ENCODE measurements at regions not wholly inside any gene's neighbourhood (a gene's known extent, or its start where the extent isn't known, plus 50 kb on each side); places are given as distances from the start of the nearest gene placed in this dataset.

DNA sequence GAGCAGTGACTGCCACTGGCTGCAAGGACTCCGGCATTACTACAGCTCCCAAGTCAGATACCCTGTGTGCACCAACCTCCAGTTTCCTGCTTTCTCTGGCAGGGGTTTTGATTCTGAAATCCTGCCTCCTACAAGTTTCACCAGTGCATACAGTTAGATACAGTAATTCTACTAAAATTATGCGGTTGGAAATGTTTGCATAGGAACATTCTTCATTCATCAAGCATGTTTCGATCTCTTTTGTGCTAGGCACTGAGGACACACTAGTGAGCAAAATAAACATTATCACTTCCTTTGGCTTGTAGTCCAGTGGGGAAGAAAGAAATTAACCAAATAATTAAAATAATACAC, 152.2 kb downstream of the TMEM167A start:
- Mint-ChIP-seq H3K9me3 (ENCODE audit: low read depth) (no peaks in the 10 kb centered on the region), H3K27me3 (ENCODE audit: low read depth) (no peaks in the 10 kb centered on the region), H3K27ac (ENCODE audit: unreplicated experiment) (no peak overlapping the region), H3K36me3 (ENCODE audit: low read depth) (no peaks in the 10 kb centered on the region), H3K4me3 (ENCODE audit: unreplicated experiment) (no peak overlapping the region), H3K4me1 (ENCODE audit: low read depth) (peaks cover 14% of the 10 kb centered on the region)
- DNase-seq (ENCODE audit: low spot score): no peak
- TF ChIP-seq, protein P1, sequence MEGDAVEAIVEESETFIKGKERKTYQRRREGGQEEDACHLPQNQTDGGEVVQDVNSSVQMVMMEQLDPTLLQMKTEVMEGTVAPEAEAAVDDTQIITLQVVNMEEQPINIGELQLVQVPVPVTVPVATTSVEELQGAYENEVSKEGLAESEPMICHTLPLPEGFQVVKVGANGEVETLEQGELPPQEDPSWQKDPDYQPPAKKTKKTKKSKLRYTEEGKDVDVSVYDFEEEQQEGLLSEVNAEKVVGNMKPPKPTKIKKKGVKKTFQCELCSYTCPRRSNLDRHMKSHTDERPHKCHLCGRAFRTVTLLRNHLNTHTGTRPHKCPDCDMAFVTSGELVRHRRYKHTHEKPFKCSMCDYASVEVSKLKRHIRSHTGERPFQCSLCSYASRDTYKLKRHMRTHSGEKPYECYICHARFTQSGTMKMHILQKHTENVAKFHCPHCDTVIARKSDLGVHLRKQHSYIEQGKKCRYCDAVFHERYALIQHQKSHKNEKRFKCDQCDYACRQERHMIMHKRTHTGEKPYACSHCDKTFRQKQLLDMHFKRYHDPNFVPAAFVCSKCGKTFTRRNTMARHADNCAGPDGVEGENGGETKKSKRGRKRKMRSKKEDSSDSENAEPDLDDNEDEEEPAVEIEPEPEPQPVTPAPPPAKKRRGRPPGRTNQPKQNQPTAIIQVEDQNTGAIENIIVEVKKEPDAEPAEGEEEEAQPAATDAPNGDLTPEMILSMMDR (IDR thresholded peaks at IDR 0.05): no peak

DNA sequence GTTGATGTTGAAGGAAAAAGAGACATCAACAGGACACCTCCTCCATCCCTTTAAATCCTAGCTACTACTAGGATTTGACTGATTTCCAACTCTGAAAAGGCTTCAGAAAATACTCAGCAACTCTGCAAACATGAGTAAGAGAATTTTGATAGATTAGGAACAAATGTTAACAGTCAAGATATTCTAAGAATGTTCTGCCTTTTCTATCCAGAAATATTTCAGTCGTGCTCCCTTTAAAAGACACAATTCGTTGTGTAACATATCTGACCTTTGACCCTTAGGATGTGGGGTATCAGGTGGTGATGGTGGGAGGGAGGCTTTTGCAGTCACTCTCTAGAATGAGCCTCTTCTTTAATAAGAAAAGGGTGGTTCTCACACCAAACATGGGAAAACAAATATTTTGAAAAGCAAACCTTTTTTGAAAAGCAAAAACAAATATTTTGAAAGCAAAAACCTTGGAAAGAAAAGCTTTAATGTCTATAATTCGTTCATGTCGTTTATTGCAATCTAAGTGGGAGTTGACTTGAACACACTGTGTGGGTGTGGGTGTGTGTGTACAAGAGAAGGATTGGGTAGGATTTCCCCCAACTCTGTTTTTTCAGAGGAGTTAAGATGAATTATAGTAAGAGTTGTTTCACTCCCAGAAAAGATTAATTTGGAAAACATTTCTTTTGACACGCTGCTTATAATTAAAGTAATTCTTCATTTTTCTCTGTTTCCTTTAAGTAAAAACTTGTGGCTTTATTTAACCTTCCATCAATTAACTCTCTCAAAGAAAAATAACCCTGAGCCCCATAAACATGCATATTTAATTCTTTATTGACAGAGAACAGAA, 152.8 kb downstream of the TMEM167A start:
- H3K9me3 Mint-ChIP-seq (ENCODE audit: low read depth): no peaks in the 10 kb centered on the region
- TF ChIP-seq, protein P1 (IDR thresholded peaks at IDR 0.05): no peak
- H3K27me3 Mint-ChIP-seq (ENCODE audit: low read depth): no peaks in the 10 kb centered on the region
- H3K4me1 Mint-ChIP-seq (ENCODE audit: low read depth): peaks cover 14% of the 10 kb centered on the region
- H3K36me3 Mint-ChIP-seq (ENCODE audit: low read depth): no peaks in the 10 kb centered on the region
- DNase-seq (ENCODE audit: low spot score): no peak
- no peak overlapping the region for H3K27ac Mint-ChIP-seq (ENCODE audit: unreplicated experiment)
- H3K4me3 Mint-ChIP-seq (ENCODE audit: unreplicated experiment): no peak overlapping the region

DNA sequence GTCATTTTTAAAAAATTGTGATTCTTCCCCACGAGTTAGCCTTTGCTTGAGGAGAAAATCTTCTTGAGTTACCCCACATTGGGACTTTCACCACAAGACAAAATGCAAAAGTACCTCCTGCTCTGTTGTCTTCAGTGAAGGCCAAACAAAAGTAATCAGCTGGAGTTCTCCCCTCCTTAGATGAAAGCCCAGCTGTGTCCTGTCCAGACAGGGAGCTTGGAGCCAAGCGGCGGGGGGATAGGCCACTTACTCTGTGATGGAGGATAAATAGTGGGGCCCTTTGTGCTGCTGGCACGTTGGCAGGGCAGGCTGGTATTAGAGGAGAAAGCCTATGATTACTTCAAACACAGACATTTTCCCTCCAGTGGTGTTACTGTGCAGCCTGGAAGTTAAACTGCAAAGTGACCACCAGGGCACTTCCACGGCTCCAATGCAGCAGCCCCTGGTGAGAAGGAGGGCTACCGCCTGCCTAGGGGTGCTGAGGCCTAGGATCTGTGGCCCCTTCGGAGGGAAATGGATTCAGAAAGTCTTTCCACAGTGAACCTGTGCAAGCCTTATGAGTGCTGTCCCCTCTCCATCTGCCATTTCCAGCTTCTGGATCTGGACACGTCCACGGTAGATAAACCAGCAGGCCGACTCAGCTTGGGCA, 155.0 kb downstream of the TMEM167A start:
- Mint-ChIP-seq H3K9me3 (ENCODE audit: low read depth) (no peaks in the 10 kb centered on the region), H3K4me1 (ENCODE audit: low read depth) (peaks cover 14% of the 10 kb centered on the region), H3K36me3 (ENCODE audit: low read depth) (no peaks in the 10 kb centered on the region), H3K27me3 (ENCODE audit: low read depth) (no peaks in the 10 kb centered on the region), H3K4me3 (ENCODE audit: unreplicated experiment) (no peak overlapping the region), H3K27ac (ENCODE audit: unreplicated experiment) (no peak overlapping the region)
- no peak for DNase-seq (ENCODE audit: low spot score)
- TF ChIP-seq, protein P1 (IDR thresholded peaks at IDR 0.05): no peak

DNA sequence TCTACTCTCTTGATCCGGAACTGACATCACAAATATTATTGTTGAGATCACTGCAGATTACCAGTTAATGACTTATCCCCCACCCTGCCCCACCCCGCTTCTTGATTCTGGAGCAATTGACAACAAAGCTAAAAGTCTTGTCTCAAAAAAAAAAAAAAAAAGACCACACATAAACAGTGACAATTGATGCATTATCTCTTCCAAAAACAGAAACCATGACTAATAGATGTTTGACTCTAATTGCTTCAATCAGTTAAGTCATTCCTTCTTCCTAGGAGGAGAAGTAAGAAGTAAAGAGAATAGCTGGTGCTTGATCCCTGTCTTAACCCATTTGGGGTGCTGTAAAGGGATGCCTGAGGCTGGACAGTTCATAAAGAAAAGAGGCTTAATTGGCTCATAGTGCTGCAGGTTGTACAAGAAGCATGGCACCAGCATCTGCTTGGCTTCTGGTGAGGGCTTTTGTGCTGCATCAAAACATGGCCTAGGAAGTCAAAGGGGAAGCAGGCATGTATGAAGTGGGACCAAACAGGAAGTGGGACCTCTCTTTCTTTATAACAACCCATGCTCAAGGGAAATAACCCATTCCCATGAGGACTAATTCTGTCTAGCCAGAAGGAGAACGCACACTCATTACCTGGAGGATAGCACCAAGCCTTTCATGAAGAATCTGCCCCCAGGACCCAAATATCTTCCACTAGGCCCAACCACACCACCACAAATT, 158.7 kb downstream of the TMEM167A start:
- H3K9me3 Mint-ChIP-seq (ENCODE audit: low read depth): peaks cover 17% of the 10 kb centered on the region
- peaks cover 8% of the 10 kb centered on the region for H3K36me3 Mint-ChIP-seq (ENCODE audit: low read depth)
- no peak for DNase-seq (ENCODE audit: low spot score)
- TF ChIP-seq, protein P1 (IDR thresholded peaks at IDR 0.05): no peak
- no peaks in the 10 kb centered on the region for H3K27me3 Mint-ChIP-seq (ENCODE audit: low read depth)
- no peak overlapping the region for H3K4me3 Mint-ChIP-seq (ENCODE audit: unreplicated experiment)
- H3K27ac Mint-ChIP-seq (ENCODE audit: unreplicated experiment): no peak overlapping the region
- H3K4me1 Mint-ChIP-seq (ENCODE audit: low read depth): no peaks in the 10 kb centered on the region

DNA sequence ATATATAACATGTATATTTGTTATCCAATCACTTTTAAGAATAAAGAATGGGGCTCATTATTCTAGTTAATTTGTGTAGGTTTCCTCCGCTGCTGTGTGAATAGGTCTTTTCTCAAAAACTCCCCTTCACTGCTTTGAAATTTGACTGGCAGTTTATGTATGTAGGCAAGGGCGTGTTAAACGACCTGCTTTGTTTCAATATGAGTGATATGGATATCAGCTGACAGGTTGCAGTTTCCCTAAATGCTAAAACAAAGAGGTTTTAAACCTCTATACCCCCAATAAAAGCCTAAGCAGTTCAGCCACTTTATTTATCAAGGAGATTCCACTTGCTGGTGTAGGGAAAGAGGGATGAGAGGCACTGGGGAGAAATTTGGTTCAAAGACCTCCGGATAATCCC, 159.6 kb downstream of the TMEM167A start:
- Mint-ChIP-seq H3K4me1 (ENCODE audit: low read depth) (no peaks in the 10 kb centered on the region), H3K4me3 (ENCODE audit: unreplicated experiment) (no peak overlapping the region), H3K36me3 (ENCODE audit: low read depth) (peaks cover 8% of the 10 kb centered on the region), H3K27me3 (ENCODE audit: low read depth) (no peaks in the 10 kb centered on the region), H3K27ac (ENCODE audit: unreplicated experiment) (no peak overlapping the region), H3K9me3 (ENCODE audit: low read depth) (peaks cover 17% of the 10 kb centered on the region)
- TF ChIP-seq, protein P1 (IDR thresholded peaks at IDR 0.05): no peak
- no peak for DNase-seq (ENCODE audit: low spot score)

All from chondrocyte (in vitro differentiated cells).